ENCODE measurements at regions not wholly inside any gene's neighbourhood (a gene's known extent, or its start where the extent isn't known, plus 50 kb on each side); places are given as distances from the start of the nearest gene placed in this dataset.

GRCh38 chr1:36651176-36651910 is 168.6 kb upstream of the CSF3R start:
- no peak for TF ChIP-seq CTCF (conservative IDR thresholded peaks at IDR 0.05)
- TF ChIP-seq ZFX (IDR thresholded peaks at IDR 0.05) = no peak

Data from C4-2B (cell line).